ENCODE measurements at regions not wholly inside any gene's neighbourhood (a gene's known extent, or its start where the extent isn't known, plus 50 kb on each side); places are given as distances from the start of the nearest gene placed in this dataset.

DNA sequence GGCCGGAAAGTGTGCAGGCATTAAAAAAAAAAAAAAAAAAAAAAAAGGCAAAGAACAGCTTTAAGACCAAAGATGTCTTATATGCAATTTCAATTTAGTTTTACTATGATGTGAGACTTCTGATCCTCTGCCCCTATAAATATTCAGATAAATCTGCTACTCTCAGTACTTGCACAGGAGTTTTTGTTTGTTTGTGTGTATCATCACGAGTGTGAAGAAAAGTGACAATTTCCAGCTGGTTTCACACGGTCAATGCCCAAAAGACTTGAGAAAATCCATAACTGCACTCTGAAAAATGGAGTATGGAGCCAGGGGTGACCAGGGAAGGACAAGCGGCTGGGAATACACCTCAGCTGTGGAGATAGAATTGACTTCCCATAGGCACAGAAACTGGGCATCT lies 757.7 kb downstream of the C6orf118 start:
- H3K79me2 ChIP-seq (ENCODE audit: control insufficient read depth, low read length), result no peaks in the 10 kb centered on the region
- H3F3A ChIP-seq (ENCODE audit: control insufficient read depth, insufficient read depth), result no peaks in the 10 kb centered on the region
- H3K27ac ChIP-seq (ENCODE audit: low read depth, low read length), result no peak overlapping the region
- H3K36me3 ChIP-seq (ENCODE audit: control insufficient read depth, low read length), result no peaks in the 10 kb centered on the region
- no peaks in the 10 kb centered on the region for H3K4me1 ChIP-seq (ENCODE audit: control insufficient read depth, low read length)
- H4K20me1 ChIP-seq (ENCODE audit: control insufficient read depth, insufficient read depth, low read depth, low read length), result no peaks in the 10 kb centered on the region
- no peak overlapping the region for H3K4me3 ChIP-seq (ENCODE audit: low read length)
- no peaks in the 10 kb centered on the region for H3K27me3 ChIP-seq (ENCODE audit: control insufficient read depth, low read length)
- TF ChIP-seq, protein P1, sequence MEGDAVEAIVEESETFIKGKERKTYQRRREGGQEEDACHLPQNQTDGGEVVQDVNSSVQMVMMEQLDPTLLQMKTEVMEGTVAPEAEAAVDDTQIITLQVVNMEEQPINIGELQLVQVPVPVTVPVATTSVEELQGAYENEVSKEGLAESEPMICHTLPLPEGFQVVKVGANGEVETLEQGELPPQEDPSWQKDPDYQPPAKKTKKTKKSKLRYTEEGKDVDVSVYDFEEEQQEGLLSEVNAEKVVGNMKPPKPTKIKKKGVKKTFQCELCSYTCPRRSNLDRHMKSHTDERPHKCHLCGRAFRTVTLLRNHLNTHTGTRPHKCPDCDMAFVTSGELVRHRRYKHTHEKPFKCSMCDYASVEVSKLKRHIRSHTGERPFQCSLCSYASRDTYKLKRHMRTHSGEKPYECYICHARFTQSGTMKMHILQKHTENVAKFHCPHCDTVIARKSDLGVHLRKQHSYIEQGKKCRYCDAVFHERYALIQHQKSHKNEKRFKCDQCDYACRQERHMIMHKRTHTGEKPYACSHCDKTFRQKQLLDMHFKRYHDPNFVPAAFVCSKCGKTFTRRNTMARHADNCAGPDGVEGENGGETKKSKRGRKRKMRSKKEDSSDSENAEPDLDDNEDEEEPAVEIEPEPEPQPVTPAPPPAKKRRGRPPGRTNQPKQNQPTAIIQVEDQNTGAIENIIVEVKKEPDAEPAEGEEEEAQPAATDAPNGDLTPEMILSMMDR (IDR thresholded peaks at IDR 0.05; ENCODE audit: low read depth, low read length, poor library complexity, severe bottlenecking), result no peak
- H3K4me2 ChIP-seq (ENCODE audit: low read length), result no peak overlapping the region
- H3K9me3 ChIP-seq (ENCODE audit: control insufficient read depth, insufficient read depth, low read length), result no peaks in the 10 kb centered on the region
- H3K9me2 ChIP-seq (replicated peaks; ENCODE audit: control insufficient read depth, low read length), result no peaks in the 10 kb centered on the region

DNA sequence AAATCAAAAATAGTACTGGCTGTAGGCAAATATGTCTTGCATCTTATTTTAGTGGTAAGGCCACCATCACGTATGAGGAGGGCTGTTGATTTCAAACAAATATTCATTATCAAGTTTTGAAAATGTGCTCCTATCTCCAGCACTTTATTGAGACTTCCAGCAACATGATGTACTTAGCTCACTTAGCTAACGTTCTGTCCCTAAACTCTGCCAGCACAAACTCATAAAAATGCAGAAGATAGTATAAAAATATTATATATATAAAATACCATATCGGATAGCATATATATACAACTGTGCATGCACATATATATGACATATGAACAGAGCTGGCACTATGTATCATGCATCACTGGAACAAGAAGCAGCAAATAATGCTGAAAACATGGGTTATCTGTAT lies 762.3 kb downstream of the C6orf118 start:
- Histone ChIP-seq H3K9me3 (ENCODE audit: control insufficient read depth, insufficient read depth, low read length) (no peaks in the 10 kb centered on the region), H3K36me3 (ENCODE audit: control insufficient read depth, low read length) (no peaks in the 10 kb centered on the region), H3K4me2 (ENCODE audit: low read length) (no peak overlapping the region), H3K27ac (ENCODE audit: low read depth, low read length) (no peak overlapping the region), H3K4me1 (ENCODE audit: control insufficient read depth, low read length) (no peaks in the 10 kb centered on the region), H3F3A (ENCODE audit: control insufficient read depth, insufficient read depth) (no peaks in the 10 kb centered on the region), H3K27me3 (ENCODE audit: control insufficient read depth, low read length) (no peaks in the 10 kb centered on the region), H3K79me2 (ENCODE audit: control insufficient read depth, low read length) (no peaks in the 10 kb centered on the region), H4K20me1 (ENCODE audit: control insufficient read depth, insufficient read depth, low read depth, low read length) (no peaks in the 10 kb centered on the region), H3K4me3 (ENCODE audit: low read length) (no peak overlapping the region), H3K9me2 (replicated peaks; ENCODE audit: control insufficient read depth, low read length) (no peaks in the 10 kb centered on the region)
- TF ChIP-seq, protein P1 (IDR thresholded peaks at IDR 0.05; ENCODE audit: low read depth, low read length, poor library complexity, severe bottlenecking), result no peak
- no peak for TF ChIP-seq EZH2phosphoT487 (IDR thresholded peaks at IDR 0.05; ENCODE audit: borderline replicate concordance, low read length)

DNA sequence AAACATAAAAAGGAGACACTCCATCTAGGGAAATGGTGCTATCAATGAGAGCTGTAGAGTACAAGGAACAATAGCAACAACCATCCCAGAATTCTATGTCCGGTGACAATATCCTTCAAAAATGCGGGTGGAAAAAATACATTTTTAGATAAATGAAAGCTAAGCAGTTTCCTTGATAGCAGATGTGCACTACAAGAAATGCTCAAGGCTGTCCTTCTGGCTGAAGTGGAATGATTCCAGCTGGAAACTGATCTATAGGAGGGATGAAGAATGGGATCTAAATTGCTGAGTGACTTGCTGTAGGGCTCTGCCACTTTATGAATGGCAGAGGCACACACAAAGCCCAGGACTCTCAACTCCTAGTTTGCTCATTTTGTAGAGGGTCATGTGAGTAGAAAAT lies 763.1 kb downstream of the C6orf118 start:
- H3K36me3 ChIP-seq (ENCODE audit: control insufficient read depth, low read length), result no peaks in the 10 kb centered on the region
- H3K9me2 ChIP-seq (replicated peaks; ENCODE audit: control insufficient read depth, low read length), result no peaks in the 10 kb centered on the region
- no peaks in the 10 kb centered on the region for H3K79me2 ChIP-seq (ENCODE audit: control insufficient read depth, low read length)
- H3K27ac ChIP-seq (ENCODE audit: low read depth, low read length), result no peak overlapping the region
- H3K9me3 ChIP-seq (ENCODE audit: control insufficient read depth, insufficient read depth, low read length), result no peaks in the 10 kb centered on the region
- H3K4me2 ChIP-seq (ENCODE audit: low read length), result no peak overlapping the region
- no peaks in the 10 kb centered on the region for H3K4me1 ChIP-seq (ENCODE audit: control insufficient read depth, low read length)
- no peaks in the 10 kb centered on the region for H3K27me3 ChIP-seq (ENCODE audit: control insufficient read depth, low read length)
- no peaks in the 10 kb centered on the region for H3F3A ChIP-seq (ENCODE audit: control insufficient read depth, insufficient read depth)
- no peaks in the 10 kb centered on the region for H4K20me1 ChIP-seq (ENCODE audit: control insufficient read depth, insufficient read depth, low read depth, low read length)
- no peak for TF ChIP-seq EZH2phosphoT487 (IDR thresholded peaks at IDR 0.05; ENCODE audit: borderline replicate concordance, low read length)
- TF ChIP-seq, protein P1 (IDR thresholded peaks at IDR 0.05; ENCODE audit: low read depth, low read length, poor library complexity, severe bottlenecking), result no peak
- no peak overlapping the region for H3K4me3 ChIP-seq (ENCODE audit: low read length)
